Large intestine (tissue), 3 donors: ENCODE measurements at regions not wholly inside any gene's neighbourhood (a gene's known extent, or its start where the extent isn't known, plus 50 kb on each side); places are given as distances from the start of the nearest gene placed in this dataset.

Experiments used
- DNase-seq, 2 donors: peaks; one replicate each; pipeline versions ENCODE4 v3.0.0 to v3.0.0-alpha.2; 2013
- H3K27ac ChIP-seq: one replicate; pipeline ENCODE4 v1.5.1; 2013; ENCODE audit warnings: low read length
- H3K27me3 ChIP-seq: 2 replicates; pipeline ENCODE4 v1.6.1; 2013; ENCODE audit warnings: low read length; ENCODE audit not compliant: control insufficient read depth, insufficient read depth
- H3K36me3 ChIP-seq: 2 replicates; pipeline ENCODE4 v1.6.1; 2013; ENCODE audit warnings: low read length; ENCODE audit not compliant: control insufficient read depth, insufficient read depth
- H3K4me1 ChIP-seq: one replicate; pipeline ENCODE4 v1.6.1; 2013; ENCODE audit warnings: low read length; ENCODE audit not compliant: control insufficient read depth, insufficient read depth
- H3K4me3 ChIP-seq: one replicate; pipeline ENCODE4 v1.5.1; 2013; ENCODE audit warnings: low read length
- H3K9me3 ChIP-seq: one replicate; pipeline ENCODE4 v1.6.1; 2013; ENCODE audit warnings: mild to moderate bottlenecking, low read depth, low read length, moderate library complexity; ENCODE audit not compliant: control insufficient read depth
- WGBS: methylation state at CpG from one replicate; pipeline ENCODE4 v1.1.5; 2013; ENCODE audit warnings: low lambda C conversion rate; ENCODE audit not compliant: insufficient coverage; 5-methylcytosine and 5-hydroxymethylcytosine counted together

DNA sequence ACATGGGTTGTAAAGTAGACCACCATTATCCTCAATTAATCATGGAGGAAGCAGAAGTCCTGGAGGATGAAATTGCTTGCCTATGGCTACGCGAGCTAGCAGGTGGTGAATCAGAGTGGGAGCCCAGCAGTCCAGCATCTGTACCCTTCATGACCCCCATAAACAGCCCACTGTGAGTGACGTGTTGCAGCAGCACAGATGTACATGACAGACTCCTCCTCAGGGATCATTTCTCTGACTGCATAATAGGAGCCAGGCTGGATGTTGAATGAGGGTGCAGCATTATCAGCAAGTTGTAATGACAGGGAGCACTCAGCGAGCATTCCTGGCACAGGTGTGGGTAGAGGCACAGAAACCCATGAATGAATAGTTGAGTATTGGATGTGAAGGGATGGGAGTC is 339.3 kb downstream of the MYCN start:
- Histone ChIP-seq H3K4me3 (no peak overlapping the region), H3K9me3 (no peaks in the 10 kb centered on the region), H3K27ac (no peak overlapping the region), H3K36me3 (no peaks in the 10 kb centered on the region), H3K4me1 (peaks cover 3% of the 10 kb centered on the region), H3K27me3 (no peaks in the 10 kb centered on the region)
- WGBS: no CpG with 5 or more reads among the region's 4 CpGs
- DNase-seq: no peak

DNA sequence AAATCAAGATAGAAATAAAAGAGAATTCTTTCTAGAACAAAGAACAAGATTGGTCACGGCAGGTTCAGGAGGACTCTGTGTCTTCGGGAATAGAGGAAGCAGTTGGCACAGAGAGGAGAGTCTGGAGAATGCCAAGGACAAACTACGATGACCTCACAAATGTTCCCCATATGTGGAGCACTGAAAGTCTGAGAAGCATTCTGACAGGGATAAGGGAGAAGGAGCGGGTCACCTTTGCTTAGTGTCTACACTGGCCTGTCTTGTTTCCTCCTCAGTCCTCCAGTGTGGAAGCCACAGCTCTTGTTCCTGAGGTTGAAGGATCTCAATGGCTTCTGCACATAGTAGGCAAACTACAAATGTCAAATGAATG is 338.8 kb downstream of the MYCN start:
- no peaks in the 10 kb centered on the region for H3K9me3 ChIP-seq
- no peak overlapping the region for H3K27ac ChIP-seq

DNA sequence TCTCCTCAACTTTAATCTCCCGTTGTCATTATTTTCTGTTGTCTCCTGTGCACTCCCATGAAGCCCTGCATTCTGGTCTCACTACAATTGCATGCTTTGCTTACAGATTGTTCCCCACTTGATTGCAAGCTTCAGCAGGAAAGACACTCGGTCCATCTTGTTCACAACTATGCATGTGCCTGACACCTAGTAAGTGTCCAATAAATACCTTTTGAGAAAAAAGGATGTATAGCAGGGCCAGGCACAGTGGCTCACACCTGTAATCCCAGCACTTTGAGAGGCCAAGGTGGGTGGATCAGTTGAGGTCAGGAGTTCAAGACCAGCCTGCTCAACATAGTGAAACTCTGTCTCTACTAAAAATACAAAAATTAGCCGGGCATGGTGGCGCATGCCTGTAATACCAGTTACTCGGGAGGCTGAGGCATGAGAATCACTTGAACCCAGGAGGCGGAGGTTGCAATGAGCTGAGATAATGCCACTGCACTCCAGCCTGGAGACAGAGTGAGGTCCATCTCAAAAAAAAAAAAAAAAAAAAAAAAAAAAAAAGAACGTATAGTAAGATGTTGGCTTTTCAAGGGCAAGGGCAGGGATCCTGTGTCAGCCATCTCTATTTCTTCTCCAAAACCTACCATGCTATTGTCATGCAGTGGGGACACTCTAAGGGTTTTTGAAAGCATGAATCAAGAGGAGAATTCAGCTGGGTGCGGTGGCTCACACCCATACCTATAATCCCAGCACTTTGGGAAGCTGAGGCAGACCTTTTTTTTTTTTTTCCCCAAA is 338.3 kb downstream of the MYCN start:
- H3K27ac ChIP-seq: no peak overlapping the region
- H3K36me3 ChIP-seq: no peaks in the 10 kb centered on the region
- no peaks in the 10 kb centered on the region for H3K27me3 ChIP-seq
- DNase-seq: no peak
- H3K9me3 ChIP-seq: no peaks in the 10 kb centered on the region
- 83% methylated on average over 1 of the region's 8 CpGs for WGBS
- H3K4me1 ChIP-seq: peaks cover 3% of the 10 kb centered on the region
- no peak overlapping the region for H3K4me3 ChIP-seq

More for the DNA sequence above, 338.8 kb downstream of the MYCN start:
- no peaks in the 10 kb centered on the region for H3K36me3 ChIP-seq
- H3K4me3 ChIP-seq: no peak overlapping the region
- no CpG with 5 or more reads among the region's 4 CpGs for WGBS
- no peak for DNase-seq
- peaks cover 3% of the 10 kb centered on the region for H3K4me1 ChIP-seq
- no peaks in the 10 kb centered on the region for H3K27me3 ChIP-seq

DNA sequence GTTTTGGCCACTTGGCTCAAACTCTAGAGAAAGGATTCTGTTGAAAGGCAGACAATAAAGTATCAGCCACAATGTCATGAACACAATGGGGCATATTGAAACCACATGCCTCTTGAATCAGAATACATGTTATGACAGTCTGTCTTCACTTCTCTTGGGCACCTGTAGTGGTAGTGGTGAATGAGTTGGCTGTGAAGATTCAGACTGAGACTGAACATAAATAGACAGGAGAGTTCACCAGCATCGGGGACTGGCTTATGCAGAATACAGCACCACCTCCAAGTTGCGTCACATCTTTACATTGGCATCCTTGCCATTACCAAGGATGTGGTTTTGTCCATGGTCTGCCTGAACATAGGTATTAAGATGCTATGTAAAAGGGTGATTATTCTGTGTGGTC is 336.8 kb downstream of the MYCN start:
- H3K36me3 ChIP-seq: no peaks in the 10 kb centered on the region
- DNase-seq: no peak
- no peaks in the 10 kb centered on the region for H3K27me3 ChIP-seq
- WGBS: no CpG with 5 or more reads among the region's 2 CpGs
- H3K4me1 ChIP-seq: peaks cover 2% of the 10 kb centered on the region
- H3K9me3 ChIP-seq: no peaks in the 10 kb centered on the region
- H3K4me3 ChIP-seq: no peak overlapping the region
- no peak overlapping the region for H3K27ac ChIP-seq

DNA sequence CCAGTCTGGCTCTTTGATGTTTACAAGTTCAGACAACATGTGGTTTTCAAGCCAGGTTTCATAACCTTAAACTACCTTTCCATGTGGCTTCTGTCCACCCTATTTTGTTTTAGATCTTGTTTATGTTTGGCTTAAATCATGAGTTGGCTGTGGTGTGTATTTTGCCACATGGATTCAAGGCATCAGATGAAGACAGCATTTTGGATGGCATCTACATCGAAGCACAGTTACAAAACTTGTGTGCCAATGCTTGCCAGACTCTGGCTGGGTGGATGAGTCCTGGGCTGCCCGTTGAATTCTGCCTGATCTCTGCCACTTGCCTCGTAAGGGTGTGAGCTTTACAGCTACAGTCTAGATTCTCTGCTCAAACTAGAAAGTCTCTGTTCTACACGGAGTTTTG is 335.3 kb downstream of the MYCN start:
- H3K4me1 ChIP-seq: no peaks in the 10 kb centered on the region
- no peak for DNase-seq
- no peak overlapping the region for H3K27ac ChIP-seq
- H3K36me3 ChIP-seq: no peaks in the 10 kb centered on the region
- no peaks in the 10 kb centered on the region for H3K27me3 ChIP-seq
- no peak overlapping the region for H3K4me3 ChIP-seq
- WGBS: no CpG with 5 or more reads among the region's 4 CpGs
- H3K9me3 ChIP-seq: no peaks in the 10 kb centered on the region

DNA sequence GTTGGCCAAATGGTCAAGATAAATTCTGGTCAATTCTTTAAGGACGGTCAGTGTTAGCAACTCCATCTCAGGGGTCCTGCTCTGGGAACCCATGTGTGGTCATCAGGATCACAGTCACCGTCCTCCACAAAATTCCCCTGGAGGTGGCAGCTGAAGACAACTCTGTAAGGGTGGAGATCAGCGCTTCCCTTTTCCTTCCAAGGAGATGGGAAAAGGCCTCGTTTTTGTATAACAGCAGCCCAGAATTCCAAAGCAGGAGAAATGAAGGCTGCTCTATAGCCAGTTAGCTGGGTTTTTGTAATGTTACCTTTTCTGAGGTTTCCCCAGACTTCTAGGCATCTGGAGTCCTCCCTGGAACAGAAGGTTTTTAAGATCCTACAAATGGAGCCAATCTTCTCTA is 334.8 kb downstream of the MYCN start:
- Histone ChIP-seq H3K4me3 (no peak overlapping the region), H3K9me3 (no peaks in the 10 kb centered on the region), H3K4me1 (no peaks in the 10 kb centered on the region), H3K36me3 (no peaks in the 10 kb centered on the region), H3K27ac (no peak overlapping the region), H3K27me3 (no peaks in the 10 kb centered on the region)
- no CpG with 5 or more reads among the region's 4 CpGs for whole genome bisulfite sequencing
- DNase-seq: no peak

DNA sequence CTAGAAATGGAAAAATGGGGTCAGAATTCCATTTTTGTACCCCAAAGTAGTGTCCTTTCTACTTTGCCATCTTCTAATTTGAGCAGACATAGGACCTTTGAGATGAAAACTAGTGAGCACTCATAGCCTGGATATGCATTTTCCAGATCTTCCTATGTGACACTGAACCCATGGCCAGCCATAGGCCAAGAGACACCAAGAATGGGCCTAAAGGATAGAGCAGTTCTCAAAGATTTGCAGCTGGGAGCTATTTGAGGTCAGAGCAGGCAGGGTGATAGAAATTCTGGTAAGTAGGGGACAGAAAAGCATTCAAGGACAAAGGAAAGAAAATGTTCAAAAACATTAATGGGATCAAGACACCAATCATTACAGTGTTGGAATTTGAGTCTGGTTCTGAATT is 332.8 kb downstream of the MYCN start:
- H3K27me3 ChIP-seq: no peaks in the 10 kb centered on the region
- H3K9me3 ChIP-seq: no peaks in the 10 kb centered on the region
- no peak overlapping the region for H3K27ac ChIP-seq
- H3K4me3 ChIP-seq: no peak overlapping the region
- no peaks in the 10 kb centered on the region for H3K36me3 ChIP-seq
- H3K4me1 ChIP-seq: no peaks in the 10 kb centered on the region
- DNase-seq: no peak

DNA sequence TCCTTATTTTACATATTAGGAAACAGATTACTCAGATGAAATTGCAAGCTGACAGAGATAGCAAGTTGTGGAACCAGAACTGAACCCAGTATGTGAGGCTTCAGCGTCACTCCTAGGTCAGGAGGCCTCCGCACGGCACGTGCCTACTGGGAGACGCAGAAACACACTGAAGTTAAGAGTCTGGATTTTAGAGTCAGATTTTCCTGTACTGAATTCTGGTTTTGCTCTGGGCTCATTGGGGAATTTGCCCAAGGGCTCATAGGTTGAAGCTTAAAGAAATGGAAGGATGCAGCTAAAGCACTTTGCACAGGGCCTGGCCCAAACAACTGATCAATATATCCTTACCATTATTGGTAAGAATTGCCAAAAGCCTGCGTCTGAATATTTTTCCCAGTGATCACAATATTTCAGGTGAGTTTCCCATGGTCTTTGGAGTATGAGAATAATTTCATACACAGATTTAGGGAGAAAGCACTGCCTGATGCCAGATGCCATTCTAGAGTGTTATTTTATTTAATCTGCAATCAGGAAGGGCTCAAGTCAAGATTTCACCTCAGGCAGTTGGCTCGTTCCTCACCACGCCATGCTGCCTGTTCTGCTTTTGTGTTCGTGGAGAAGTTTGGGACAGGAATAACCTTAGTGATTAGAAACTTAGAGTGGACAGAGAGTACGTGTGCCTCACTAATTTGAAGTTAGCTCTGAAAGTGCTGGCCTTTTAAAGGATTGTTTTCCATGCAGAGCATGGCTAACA is 331.9 kb downstream of the MYCN start:
- Histone ChIP-seq H3K4me3 (no peak overlapping the region), H3K27ac (no peak overlapping the region), H3K4me1 (no peaks in the 10 kb centered on the region), H3K36me3 (no peaks in the 10 kb centered on the region), H3K9me3 (no peaks in the 10 kb centered on the region), H3K27me3 (no peaks in the 10 kb centered on the region)
- 100% methylated on average over 2 of the region's 10 CpGs for WGBS
- no peak for DNase-seq

DNA sequence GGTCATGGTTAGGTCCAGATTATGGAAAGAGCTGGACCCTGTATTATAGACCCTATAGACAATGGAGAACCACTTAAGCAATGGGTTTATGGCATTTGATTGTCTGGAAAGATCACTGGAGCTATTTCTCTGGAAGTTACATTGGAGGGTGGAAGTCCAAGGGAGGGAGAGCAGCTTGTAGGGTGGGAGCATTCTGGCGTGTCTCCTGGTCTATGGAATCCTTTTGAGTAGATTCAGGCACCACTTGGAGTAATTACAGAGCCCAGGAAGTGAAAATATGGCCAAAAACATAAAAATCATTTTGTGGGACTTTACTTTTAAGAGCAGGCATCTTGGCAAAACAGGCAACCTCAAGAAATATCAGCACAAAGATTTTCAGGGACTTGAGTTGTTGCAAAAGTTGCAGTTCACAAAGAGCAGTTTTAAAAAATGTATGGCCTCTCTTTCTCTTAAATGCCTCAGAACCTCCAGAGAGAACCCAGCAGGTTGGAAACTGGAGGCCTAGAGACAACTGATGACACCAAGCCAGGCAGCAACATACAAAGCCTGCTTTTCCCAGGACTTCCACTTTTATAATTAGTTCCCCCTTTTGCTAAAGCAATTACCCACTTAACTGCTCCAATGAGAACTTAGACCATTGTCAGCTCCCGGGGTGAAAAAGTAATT is 331.0 kb downstream of the MYCN start:
- Histone ChIP-seq H3K4me3 (no peak overlapping the region), H3K4me1 (no peaks in the 10 kb centered on the region), H3K9me3 (no peaks in the 10 kb centered on the region), H3K27ac (no peak overlapping the region), H3K27me3 (no peaks in the 10 kb centered on the region), H3K36me3 (no peaks in the 10 kb centered on the region)
- DNase-seq: no peak
- WGBS: 80% methylated on average over 1 of the region's 2 CpGs

DNA sequence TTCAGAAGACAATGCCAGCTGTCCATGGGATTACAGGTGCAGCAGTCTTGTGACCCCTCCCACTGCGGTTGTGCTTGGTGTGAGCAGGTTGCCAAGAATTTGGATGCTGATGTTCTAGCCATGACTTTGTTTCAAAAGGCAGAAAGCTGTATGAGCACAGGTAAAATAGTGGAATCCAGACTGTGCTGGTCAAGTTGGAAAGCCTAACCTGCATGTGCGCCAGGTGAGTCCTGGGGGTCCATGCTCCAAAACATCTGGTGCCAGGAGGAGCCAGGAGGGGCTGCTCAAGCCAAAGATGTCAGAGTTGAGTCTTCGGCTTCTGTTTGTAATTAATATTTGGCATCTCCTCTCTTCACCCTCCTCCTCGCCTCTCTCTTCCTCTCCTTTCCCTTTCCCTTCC is 330.1 kb downstream of the MYCN start:
- Histone ChIP-seq H3K9me3 (no peaks in the 10 kb centered on the region), H3K4me1 (no peaks in the 10 kb centered on the region), H3K36me3 (no peaks in the 10 kb centered on the region), H3K27ac (no peak overlapping the region), H3K4me3 (no peak overlapping the region), H3K27me3 (no peaks in the 10 kb centered on the region)
- 100% methylated on average over 1 of the region's 4 CpGs for WGBS
- no peak for DNase-seq
